DMS 273 (cell line): ENCODE measurements at regions not wholly inside any gene's neighbourhood (a gene's known extent, or its start where the extent isn't known, plus 50 kb on each side); places are given as distances from the start of the nearest gene placed in this dataset.

Experiments used
- DNase-seq: peaks from one replicate; lab custom pipeline; 2025; ENCODE audit not compliant: unreplicated experiment; lab: John Stamatoyannopoulos, UW

DNA sequence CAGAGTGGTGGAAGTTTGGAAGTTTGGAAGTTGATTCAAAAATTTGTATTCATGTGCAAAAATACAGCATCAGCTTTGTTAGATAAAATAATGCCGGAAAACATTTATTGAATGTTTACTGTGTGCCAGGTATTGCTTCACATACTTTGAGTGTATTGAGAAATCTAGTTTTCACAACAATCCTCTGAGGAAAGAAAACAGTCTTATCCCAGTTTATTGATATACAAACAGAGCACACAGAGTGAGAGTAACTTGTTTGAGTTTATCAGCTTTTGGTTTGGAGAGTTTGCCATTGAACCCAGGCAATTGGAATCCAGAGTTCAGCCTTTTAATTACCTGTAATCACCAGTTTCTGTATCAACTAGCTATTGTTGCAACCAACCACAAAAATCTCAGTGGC is 127.2 kb upstream of the RPS6KA3 start:
- no peak for DNase-seq

DNA sequence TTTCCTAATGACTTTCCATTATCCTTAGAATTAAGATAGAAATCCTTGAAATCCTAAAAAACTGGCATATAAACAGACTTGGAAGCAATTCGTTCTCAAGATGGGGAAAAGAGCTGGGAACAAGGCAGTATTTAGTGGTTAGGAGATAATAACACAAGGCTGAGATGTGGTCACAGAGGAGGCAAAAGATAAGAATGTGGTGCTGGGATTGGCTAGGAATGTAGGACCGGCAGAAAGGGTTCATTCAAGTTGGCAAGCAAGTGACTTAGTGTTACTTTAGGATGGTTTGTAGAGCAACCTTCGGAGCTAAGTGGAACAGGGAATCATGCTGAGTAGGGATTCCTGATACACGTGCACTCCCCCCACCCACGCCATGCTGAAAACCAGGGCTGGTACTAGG is 121.9 kb upstream of the RPS6KA3 start:
- DNase-seq = no peak

DNA sequence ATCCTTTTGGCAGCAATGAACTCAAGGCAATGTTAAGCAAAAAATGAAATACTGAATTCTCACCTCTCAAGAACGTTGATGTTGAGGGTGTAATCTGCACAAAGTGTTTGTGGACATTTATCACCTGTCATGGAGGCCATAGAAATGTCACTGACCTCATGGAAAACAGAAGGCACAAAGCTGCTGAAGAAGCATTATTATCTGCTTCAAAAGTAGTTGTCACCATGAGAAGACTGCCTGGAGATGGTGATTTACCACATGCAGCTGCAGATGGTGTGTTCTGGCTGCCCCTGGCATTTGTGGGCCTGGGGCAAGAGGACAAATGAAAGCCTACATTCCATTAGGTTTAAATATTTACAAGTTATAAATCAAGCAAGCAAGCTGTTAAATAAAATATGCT is 116.8 kb upstream of the RPS6KA3 start:
- no peak for DNase-seq

DNA sequence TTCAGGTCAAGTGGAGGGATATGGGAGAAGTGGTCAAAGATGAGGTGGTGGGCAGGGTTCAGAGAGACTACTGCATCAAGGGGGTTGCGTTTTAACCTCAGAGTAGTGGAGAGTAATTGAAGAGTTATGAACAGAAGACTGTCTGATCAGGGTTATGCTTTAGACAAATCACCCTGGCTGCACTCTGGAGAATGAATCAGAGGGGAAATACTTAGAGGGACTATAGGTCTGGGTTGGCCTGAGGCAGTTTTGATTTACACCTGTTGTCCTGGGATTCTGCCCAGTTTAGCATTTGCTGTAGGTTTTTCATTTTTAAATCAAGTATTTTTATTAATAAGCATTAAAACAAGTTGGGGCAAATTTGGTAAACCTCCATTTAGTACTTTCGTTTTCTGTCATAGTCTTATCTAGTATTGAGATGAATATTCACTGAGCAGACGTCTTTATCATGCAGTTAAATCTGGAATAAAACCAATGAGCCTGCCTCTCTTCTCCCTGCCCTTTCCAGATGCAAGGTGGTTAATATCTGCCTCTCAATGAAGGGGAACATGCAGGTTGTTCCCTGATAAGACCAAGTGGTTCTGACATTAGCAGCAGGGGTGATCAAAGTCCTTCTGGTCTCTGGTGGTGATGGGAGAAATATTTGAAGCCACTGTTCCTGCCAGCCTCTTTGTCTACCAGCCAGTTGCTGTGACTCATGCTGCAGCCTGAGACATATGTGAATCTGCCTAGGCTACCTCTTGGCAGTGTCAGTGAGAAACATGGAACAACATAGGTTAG is 116.0 kb upstream of the RPS6KA3 start:
- peak; percentile 13 for DNase-seq

DNA sequence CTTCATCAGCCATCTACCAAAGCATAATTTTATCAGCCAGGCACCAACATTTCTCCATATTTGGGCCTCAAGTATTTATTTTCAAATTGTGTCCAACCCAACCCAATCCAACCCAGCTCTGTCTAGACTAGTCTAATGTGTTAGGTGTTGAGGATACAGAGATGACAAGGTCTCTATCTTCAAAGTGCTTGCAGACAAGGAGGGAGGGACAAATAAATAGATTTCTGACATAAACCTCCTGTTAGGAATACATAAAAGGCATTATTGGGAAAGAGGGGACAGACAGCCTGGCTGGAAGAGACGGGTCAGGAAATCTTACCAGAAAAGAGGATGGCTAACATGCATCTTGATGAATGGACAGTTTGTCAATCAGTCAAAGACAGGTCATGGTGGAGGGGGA is 115.4 kb upstream of the RPS6KA3 start:
- no peak for DNase-seq

DNA sequence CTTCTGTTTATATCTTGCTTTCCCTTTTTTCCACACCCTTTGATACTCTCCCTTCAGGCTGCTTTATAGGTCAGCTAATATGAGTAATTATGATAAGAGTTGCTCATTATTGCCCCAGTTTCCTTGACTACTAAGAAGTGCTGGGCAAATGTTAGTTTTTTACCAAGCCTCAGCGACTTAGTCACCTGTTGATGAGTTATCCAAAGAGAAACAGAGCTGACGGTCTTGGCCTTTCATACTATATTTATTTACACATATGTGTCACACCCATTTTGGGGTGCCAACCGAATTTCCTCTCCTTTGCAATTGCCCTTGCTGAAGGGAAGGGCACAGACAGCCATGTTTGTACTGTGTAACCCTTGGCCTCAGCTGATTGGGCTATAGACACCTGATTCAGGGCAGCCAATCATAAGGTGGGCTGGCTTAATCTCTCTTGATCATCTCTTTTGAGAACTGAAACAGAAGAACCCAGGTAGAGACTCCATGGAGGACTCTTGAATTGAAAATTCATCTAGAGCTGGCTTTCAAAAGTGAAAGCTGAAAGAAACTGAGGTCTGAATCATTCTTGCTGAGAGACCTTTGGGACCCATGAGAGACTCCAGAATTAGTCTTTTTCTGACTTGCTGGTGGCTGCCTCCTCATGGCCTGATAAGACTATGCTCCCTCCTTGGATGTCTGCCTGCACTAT is 111.7 kb upstream of the RPS6KA3 start:
- no peak for DNase-seq

DNA sequence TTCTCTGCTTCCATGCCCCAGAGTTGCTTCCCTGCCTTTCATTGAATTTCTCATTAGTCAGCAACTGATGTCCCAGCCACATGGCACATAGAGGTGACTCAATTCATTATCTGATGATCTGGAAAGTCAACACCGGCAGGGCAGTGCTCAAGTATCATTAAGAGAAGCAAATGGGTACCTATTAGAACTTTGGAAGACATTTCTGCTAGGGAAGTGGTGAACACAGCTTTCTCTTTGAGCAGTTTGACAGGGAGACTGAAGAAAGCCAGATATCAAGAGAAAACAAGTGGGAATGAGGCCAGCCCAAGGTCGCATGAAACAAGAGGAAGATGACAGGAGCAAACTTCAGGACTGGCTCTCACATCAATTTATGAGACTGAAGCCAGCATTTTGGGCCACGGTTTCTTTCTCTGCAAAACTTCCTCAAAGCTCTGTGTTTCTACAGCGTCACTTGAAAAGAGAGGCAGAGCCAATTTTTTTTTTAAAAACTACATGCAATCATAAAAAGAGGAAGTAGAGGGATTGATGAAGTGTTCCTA is 108.3 kb upstream of the RPS6KA3 start:
- no peak for DNase-seq

DNA sequence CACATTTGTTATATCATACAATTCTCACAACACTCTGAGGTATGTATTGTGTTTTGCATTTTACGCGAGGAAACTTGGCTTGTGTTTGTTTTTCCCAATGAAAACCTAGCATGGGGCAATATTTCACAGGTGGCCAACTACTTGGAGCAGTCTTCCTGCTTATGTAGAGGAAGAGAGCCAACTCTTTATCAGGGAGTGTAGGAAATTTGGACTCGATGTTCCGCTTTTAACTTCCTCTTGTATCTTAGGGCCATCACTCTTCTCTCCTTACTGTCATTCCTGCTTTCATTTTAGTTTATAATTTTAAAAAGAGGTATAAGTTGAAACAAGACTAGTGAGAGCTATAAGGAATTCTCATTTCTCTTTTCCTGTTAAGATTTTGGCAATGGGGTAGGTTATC is 107.7 kb upstream of the RPS6KA3 start:
- DNase-seq = no peak

DNA sequence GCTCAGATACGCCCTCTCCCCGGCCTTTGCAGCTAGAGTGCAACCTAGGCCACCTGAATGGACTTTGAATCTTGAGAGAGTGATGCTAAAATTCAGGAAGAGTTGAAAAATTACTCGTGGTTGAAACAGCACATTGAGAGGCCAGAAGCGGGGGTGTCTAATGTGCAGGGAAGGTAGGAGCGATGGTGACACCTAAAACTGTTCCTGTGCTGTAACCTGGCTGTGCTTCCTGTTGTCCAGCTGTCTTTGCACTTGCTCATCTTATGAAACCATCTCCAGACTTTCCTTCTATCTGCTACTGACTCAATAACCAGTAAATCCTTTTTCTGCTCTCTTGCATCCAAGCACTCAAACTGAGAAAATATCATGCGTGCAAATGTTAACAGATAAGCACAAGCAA is 106.4 kb upstream of the RPS6KA3 start:
- DNase-seq = no peak

DNA sequence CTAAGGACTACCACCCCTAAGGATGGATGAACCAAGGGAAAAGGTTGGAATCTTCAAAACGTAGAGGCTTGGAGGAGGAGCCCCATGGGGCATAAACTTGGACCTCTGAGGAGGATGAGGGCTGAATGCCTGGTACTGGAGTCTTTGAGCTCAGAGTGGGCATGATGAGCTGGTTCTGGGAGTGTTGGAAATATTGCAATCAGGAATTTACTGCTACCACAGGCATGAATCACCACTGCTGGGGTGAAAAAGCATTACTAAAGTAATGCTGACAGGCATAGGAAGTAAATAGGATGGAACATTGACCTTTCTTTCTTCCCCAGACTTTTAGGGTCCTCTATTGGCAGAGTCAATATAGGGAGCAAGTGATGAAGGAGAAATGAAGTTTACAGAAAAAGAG is 105.8 kb upstream of the RPS6KA3 start:
- DNase-seq = no peak

DNA sequence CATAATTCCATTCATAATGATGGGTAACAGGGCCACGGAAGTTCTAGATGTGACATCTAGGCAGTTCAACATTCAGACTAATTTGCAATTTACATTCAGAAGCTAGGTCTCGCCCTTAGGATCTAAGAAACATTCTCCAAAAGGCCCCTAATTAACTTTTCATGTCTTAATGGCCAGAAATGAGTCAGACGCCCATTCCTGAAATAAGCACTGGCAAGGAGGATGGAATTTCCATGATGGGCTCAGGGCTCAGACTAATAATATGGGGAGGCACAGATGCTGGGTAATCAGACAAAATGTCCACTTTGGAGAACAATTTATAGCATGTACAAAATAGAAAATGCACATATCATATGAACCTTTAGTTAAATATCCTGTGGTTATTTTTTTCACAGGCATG is 102.8 kb upstream of the RPS6KA3 start:
- DNase-seq = no peak

DNA sequence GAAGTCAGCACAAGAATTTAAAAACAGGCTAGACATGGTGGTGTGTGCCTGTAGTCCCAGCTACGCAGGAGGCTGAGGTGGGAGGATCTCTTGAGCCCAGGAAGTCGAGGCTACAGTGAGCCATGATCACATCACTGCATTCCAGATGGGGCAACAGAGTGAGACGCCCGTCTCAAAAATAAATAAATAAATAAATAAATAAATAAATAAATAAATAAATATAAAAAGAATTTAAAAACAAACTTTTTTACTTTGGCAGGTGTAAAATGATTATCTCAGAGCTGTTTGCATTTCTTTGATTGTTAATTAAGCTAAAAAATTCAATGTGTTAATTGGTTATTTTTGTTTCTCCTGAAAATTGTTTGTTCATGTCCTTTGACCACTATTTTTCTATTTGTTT is 97.5 kb upstream of the RPS6KA3 start:
- DNase-seq = no peak

DNA sequence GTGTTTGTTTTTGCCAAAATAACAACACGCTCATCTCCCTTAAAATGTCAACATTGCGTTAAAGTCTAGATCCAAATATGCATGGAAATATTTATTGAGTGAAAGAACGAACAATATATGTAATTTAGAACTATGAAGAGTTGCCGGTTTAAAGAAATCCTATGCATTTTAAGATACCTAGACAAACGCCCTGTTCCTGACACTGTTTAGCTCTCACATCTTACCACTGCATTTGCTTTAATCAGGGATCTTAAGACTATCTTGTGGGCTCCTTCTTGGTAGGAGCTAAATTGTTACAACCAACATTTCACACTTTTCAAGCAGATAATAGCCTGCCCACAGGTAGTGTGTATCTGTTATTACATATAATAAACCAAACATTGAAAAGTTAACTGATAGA is 96.6 kb upstream of the RPS6KA3 start:
- no peak for DNase-seq

DNA sequence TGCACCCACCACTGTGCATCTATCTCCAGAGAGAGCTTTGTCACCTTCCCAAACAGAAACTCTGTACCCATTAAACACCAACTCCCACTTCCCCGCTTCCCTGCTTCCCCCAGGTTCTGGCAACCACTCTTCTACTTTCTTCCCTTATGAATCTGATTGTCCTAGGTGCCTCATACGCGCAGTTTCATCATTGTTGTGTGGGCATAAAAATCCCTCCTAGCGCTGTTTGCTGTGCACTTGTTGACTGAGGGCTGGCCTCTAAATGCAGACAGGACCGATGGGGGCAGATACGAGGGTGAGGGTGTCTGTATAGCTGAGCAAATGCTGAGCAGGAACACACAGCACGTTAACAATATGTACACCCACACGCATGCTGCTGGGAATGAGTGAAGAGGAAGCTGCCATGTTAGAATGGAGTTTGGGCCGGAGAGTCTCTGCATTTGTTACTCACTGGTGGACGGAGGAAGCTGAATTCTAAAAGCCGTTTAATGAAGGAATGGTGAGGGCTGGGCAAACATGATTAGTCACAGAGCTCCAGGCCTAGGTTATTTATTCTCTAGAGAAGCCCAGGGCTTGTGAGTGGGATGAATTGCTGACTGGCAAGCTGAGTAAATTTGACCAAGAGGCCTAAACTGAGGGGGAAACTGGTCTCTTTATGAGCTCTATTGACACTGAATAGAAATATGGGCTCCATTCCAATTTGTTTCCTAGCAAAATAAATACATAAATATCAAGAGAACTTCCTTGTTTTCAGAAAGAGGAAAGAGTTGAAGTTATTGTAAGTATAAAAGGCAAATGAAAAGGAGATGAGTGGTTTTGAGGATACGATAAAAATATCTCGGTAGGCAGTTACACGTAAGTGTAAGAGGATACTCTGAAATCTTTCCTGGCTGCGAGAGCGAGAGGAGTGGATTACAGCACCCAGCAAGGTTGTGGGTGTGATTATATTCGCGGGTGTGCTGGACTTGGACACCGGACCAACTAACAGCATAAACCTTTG is 95.9 kb upstream of the RPS6KA3 start:
- no peak for DNase-seq

DNA sequence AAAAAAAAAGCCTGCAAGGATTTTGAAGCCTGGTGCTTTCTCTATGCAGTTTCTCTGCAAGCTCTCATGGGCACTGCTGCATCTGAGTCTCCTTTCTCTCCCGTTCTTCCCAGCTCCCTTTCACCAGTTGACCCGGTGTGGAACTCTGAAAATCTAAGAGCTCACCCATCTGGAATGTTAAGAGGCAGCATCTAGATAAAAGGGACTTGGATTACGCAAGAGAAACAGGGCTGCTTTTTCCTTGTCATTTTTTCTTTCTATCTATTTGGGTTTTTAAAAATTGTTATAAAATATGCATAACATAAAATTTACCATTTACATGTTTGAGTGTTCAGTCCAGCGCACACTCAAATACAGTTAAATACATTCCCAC is 95.2 kb upstream of the RPS6KA3 start:
- DNase-seq = peak; percentile 34

DNA sequence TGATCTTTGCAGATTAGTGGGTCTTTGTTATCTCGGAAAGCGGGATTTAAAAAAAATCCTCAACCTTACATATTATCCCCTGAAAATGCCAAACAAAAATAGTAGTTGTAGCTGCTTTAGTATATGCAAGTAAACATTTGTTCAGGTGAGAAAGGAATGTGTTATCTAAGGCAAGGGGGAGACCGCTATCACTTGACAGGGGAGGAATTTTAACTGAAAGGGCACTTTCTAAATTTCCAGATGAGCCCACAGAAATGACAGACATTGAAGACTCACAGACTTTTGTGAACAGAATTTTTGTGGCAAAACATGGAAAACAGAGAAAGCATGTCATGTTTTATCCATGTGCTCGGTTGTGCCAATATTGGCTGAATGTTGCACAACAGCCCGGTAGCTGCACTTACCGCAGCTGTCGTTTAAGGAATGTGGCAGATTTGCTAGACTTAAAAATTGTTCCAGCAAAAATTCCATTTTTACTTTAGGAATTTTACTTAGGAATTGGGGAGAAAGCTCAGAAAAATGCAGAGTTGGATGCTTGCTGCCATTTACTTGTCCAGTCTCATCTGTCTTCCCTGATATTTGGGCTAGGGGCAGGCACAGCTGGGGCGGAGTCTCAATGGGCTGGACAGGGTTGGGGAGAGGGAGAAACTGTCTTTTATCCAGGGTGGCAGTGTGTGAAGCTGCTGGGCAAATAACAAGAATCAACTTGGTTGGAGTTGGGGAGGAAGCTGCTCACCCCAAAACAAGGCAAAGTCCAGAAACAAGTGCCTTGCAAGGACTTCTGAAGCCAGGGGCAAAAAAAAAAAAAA is 94.6 kb upstream of the RPS6KA3 start:
- DNase-seq = peak; percentile 31

DNA sequence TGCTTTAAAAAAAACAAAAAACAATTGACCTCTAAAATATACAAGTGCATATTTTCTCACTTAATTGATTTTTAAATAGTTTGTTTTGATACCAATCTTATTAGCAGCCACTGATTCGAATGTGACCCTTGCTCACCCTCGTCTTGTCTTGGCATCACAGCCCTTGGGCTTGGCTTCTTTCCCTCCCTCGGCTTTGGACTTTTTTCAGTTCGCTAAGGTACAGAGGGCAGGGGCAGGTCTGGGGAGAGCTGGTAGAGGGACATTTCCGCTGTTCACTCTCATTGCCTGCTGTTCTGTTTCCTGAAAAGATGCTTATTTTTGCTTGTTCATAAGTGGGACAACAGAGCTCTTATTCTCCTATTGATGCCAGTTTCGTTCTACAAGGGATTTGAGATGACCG is 88.5 kb upstream of the RPS6KA3 start:
- DNase-seq = no peak

DNA sequence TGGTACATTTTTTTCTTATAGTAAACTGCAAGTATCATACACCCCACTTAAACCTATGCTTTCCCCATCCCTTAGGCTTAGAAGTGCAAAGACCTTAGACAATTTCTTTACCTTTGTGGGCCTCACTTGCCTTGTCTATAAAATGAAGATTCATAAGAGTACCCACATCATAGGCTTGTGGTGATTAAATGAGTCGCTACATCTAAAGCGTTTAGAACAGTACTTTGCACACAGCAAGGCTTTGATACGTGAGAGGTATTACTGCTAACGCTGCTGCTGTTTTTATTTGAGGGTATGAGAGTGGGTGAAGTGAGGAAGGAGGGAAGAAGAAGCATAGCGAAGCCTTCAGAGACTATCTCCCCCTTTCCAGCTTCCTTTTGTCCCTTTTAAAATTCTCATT is 87.8 kb upstream of the RPS6KA3 start:
- no peak for DNase-seq

DNA sequence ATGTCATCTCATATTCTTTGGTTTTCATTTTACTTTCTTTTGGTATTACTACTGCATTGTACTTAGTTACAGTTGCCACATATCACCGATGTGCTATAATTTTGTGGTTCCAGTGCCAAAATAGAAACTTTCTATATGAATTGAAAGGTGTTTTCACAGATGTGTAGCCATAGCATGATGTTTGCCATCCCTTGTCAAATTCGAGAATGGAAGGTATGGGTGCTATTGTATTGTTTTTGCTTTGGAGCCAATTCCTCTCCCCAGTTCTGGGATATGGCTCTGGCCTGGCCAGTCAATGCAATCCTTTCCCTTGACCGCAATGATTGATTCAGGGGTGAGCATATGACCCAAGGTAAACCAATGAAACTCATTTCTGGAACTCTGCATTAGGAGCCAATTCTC is 86.2 kb upstream of the RPS6KA3 start:
- no peak for DNase-seq

DNA sequence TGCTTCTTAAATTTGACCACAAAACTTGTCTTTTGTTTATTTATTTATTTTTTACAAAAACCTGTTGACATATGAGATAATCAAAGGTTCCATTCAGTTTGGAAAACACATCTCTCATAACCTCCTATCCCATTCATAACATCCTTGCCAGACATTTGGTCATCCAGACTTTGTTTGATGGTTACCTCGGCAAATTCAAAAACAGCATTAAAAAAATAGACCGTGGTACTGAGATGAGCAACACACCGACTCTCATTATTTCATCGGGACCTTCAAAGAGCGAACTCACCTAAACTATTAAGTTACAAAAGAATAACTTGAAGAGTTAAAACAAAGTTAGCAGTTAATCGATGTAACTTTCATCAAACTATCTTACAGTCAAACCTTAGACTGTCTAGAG is 85.8 kb upstream of the RPS6KA3 start:
- DNase-seq = no peak

DNA sequence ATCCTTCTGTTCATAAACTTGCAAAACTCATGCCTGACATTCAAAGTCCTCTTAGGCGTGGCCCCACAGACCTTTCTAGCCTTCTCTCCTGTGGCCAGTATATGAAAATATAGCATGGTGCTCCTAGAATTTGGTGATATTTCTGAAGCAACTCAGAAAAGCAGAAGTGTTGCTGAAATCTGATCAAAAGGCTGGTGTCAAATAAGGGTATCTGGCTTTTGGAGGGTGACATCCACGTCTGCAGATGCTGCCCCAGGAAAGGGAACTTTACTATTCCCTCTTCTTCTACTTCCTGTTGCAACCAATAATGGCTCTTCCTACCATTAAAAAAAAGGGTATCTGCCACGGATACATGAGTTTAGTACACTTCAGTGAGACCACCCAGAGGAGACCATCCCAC is 83.9 kb upstream of the RPS6KA3 start:
- no peak for DNase-seq
